HG03135 (cell line): ENCODE measurements at regions not wholly inside any gene's neighbourhood (a gene's known extent, or its start where the extent isn't known, plus 50 kb on each side); places are given as distances from the start of the nearest gene placed in this dataset.

Source experiments
- ATAC-seq: cut with Tn5 transposase; IDR thresholded peaks from one replicate; pipeline ENCODE4 v1.9.1; 2021; ENCODE audit warnings: mild to moderate bottlenecking, moderate library complexity; ENCODE audit not compliant: unreplicated experiment

- no peak for ATAC-seq
Observed at GRCh38 chr9:129336130-129336528, 158.1 kb upstream of the IER5L start.

- ATAC-seq, result no peak
Observed at GRCh38 chr9:129335464-129336129, 157.5 kb upstream of the IER5L start.

GRCh38 chr9:129334105-129334935 is 156.3 kb upstream of the IER5L start:
- no peak for ATAC-seq

- no peak for ATAC-seq
Observed at GRCh38 chr9:129333617-129334104, 155.6 kb upstream of the IER5L start.

DNA sequence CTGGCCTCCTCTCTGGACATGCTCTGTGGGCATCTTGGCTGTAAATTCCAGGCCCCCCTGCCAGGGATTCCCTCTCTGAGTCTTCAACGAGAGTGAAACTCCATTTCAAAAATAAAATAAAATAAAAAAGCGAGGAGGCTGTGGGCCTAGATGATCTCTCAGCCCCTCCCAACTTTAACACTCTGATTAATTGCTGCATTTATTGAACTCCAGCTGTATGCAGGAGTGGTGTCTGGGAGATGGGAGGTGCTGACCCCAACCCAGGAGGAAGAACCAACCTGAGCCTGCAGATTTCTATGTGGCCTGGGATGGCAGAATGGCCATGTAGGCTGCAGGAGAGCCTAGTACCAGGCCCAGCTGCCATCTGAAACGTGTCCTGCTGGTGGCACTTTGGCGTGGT is 154.5 kb upstream of the IER5L start:
- no peak for ATAC-seq

DNA sequence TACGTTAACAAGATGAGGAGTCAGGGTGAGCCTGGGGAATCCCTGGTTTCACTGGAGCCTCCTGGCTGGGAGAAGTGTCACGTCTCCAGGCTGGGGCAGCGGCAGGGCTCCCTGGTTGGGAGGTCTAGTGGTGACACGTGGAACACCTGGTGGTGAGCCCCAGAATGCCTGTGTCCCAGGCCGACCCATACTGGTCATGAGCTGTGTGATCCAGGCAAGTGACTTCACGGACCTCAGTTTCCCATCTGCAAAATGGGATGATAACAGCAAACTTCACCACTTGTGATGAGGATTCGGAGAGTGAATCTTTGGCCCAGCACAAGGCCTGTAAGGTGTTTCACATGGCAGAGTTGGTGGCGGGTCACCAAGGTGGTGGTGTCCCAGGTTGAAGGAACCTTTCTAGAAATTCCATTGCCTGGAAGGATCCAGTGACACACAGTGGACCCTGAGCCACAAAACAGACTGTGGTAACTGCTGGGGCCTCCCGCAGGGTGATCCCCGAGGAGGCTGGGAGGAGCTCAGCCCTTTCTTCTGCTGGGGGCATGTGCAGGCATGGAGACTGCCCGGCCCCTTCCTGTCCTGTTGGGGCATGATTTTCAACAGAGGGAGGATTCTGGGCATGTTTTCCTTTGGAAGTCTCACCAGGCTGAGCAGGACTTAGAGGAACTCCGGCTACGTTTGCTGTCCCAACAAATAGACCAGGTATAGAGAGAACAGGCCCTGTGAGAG is 153.9 kb upstream of the IER5L start:
- no peak for ATAC-seq

- no peak for ATAC-seq
Observed at GRCh38 chr9:129331493-129331765, 153.4 kb upstream of the IER5L start.

GRCh38 chr9:129330711-129331492 is 152.8 kb upstream of the IER5L start:
- ATAC-seq, result no peak

DNA sequence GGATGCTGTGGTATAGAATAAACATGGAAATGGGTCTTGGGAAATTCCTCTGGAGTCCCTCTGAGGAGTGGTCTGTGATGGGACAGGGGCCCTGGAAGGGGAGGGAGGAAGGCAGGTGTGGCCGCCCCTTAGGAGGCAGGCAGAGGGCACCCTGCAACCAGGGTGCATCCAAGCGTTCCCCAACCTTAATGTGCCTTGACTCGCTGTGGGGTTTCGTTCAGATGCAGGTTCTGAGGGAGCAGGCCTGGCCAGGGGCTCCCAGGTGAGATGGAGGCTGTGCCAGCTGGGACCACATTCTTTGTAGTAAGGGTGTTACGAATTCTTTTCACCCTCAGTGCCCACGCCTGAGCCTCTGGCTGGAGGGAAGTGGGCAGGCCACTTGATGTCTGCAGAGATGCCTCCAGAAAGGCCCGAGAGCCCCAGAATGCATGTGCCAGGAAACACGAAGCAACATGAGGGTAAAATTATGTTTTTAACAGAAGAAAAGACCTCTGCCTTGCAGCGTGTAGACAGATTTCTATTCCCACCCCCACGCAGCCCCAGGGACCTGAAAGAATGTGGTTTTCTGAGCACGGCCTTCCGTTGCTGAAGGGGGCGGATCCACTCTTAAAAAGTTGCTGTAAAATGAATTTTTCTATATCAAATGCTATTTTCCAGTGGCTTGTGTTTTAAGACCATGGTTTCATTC is 150.4 kb upstream of the IER5L start:
- ATAC-seq, result no peak

DNA sequence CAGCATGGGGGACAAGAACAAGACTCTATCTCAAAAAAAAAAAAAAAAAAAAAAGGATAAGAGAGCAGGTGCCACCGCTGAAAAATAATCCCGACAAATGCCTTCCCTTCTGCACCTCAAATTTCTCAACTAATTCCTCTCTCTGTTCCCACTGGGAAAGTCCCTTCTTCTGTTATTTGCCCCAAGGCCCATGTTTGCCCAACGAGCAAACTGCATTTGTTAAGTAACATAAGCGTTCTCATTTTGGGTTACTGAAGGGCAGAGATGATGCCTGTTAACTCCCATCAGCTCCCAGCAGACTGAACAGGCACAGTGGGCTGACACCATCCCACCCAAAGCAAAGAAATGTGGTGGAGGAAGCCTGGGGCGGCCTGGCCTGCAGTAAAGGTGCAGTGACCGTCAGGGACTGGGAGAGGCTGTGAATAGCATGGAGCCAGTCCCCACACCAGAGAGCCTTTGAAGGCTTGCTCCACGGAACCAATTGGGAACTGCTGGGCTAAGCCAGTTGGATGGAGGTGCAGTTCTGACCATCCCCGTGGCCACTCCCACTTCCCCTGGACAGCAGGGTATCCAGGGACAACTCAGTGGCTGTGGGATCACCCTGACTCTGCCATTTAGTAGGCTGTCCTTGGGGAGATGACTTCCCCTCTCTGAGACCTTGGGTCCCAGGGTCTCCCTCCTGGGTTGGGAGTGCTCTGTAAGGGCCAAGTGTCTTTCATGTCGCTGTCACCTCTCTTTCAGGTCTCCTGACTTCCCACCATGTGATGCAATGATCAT is 149.7 kb upstream of the IER5L start:
- no peak for ATAC-seq

- ATAC-seq, result no peak
Observed at GRCh38 chr9:129326061-129327005, 148.3 kb upstream of the IER5L start.

- ATAC-seq, result no peak
Observed at GRCh38 chr9:129324808-129325502, 146.9 kb upstream of the IER5L start.

GRCh38 chr9:129323999-129324553 is 146.0 kb upstream of the IER5L start:
- ATAC-seq, result no peak

DNA sequence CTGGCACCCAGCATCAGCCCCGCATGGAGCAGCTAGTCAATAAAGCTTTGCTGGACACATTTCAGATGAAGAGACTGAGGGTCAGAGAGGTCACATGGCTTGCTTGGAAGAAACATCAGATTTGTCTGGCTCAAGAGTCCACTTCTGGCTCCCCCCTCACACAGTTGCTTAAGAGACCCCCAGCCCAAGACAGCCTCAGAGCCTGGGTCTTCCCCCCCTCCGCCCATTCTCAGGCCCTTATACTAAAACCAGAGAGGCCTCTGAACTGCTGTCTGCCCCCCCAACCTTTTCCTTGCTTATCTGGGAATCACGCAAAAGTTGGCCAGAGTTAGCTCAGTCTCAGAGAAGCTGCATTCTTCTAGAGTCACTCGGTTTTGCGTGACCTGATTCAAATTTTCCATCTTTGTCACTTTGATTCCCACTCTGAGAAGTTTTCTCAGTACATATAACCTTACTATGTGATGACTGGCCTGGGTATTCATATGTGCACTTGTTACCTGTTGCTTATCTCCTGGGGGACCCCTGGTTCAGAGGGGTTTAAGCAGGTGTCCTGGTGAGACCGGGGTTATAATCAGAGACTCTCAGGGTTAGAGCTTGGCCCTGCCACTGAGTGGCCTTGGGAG is 145.4 kb upstream of the IER5L start:
- no peak for ATAC-seq

DNA sequence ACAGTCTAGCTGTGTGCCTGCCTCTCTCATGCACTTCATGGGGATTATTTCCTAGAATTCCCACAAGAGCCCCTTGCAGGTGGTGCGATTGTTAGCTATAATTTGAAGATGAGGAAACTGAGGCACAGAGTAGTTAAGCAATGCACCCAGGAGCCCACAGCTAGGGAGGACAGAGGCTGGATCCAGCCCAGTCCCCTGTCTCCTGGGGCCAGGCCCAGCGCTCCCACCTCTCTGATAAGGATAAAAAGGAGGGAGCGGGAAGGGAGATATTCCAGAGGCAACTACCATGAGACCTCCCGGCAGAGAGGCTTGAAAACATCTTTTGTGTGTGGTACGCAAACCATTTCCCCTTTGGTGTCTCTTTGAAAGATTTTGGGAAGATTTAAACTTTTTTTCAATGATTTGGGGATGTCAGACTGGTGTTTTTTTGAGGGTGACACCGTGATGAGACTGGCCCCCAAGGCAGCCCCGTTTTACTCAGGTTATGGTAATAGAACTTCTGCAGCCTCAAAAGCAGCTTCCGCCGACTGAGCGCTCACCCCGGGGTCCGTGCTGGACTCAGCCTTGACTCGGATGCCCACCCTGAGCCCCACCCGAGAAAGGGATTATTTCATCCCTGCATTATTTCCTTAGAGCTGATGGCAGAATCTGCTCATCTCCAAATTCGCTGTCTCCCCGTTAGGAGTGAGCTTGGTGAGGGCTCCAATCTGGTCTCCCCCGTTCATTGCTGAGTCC is 144.7 kb upstream of the IER5L start:
- no peak for ATAC-seq

DNA sequence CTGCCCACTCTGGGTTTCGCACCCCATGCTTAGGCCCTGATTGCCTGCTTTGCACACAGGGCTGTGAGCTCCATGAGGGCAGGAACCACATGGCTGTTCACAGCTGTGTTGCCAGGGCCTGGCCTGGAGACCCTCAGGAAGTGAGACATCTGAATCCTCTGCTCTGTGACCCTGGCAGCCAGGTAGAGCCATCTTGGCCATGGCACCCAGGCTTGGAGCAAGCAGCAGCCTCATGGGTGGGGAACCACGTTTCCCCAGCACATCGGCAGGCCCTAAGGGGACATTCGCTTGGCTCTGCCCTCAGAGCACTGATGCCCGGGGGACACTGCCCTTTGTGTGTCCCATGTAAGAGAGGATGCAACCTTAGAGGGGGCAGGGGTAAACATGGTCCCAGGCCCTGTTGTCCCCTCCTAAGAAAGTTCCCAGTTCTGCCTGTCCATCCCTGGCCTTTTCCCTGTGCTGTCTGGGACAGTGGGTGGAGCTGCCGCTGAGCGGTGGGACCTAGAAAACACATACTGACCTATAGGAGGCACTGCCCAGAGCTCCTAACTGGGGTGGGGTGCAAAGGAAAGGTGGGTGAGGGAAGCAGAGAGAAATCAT is 144.1 kb upstream of the IER5L start:
- ATAC-seq, result no peak
